ENCODE measurements at regions not wholly inside any gene's neighbourhood (a gene's known extent, or its start where the extent isn't known, plus 50 kb on each side); places are given as distances from the start of the nearest gene placed in this dataset.
"Not testable (repeated sequence)": the region's sequence is repeated elsewhere in the genome, so short reads cannot be mapped to it uniquely, and the experiment has no call there.

DNA sequence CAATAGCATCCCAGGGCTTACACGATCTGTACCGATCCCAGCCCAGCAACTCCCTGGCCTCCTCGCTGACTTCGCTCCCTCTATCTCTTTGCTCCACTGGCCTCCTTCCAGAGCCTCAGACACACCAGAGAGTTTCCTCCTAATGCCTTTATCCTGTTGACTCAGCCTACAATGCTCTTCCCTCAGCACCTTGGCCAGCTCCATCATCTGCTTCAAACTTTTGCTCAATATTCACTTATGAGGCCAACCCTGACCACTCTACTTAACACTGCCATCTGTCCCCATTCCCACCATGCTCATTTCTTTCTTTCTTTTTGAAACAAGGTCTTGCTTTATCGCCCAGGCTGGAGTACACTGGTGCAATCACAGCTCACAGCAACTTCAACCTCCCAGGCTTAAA is 180.9 kb downstream of the CEP170 start:
- DNase-seq = not testable (repeated sequence)

DNA sequence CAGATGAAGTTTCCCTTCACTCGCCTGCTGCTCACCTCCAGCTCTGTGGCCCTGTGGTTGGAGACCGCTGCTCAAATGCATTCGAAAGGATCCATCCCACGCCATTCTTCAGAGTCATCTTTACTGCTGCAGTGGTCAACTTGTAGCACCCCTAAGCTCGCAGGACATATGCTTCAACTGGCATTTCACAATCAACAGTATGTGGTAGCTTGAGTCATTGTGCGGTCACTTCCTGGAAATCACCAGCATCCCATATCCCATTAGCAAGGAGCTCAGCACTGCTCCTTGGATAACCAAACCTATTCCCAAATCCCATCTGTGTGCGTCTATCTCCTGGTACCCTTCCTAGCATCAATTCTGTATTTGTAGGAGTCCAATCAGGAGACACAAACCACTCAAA is 188.0 kb downstream of the CEP170 start:
- DNase-seq = not testable (repeated sequence)

DNA sequence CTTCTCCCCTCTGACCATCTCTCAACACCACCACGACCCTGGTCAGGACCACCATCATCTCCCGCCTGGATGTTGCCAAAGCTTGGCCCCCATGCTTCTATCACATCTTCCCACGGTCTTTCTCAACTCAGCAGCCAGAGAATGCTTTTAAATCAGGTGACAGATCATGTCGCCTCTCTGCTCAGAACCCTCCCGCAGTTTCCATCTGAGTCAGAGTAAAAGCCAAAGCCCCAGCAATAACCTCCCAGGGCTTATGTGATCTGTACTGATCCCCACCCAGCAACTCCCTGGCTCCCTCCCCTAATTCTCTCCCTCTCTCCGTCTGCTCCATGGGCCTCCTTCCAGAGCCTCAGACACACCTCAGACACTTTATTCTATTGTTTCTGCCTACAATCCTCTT is 193.1 kb downstream of the CEP170 start:
- not testable (repeated sequence) for DNase-seq

DNA sequence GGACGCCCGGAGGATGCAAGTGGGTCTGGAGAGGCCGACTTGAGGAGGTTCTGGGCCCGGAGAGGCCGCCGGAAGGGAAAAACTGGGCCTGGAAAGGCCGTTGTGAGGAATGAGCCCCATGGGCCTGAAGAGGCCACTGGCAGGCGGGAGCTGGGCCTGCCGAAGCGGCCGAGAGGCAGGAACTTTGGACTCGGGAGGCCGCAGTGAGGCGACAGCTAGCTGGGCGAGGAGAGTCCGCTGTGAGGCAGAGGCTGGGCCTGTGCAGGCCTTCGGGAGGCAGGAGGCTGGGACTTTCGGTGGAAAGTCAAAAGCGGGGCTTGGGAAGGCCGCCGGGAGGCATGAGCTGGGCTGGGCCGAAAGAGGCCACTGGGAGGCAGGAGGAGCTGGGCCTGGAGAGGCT is 199.6 kb downstream of the CEP170 start:
- DNase-seq = not testable (repeated sequence)

DNA sequence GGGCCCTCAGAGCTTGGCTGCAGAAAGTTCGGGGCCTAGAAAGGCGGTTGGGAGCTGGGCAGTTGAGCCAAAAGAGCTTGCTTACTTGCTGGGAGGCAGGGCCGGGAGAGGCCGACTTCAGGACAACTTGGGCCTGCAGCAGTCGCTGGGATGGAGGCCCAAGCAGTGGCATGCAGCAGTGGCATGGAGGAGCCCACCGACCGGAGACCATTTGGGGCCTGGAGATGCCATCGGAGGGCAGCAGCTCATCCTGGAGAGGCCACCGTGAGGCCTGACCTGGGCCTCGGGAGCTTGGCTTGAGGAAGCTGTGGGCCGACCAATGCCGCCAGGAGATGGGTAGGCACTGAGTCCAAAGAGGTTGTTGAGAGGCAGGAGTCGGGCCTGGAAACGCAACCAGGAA is 200.0 kb downstream of the CEP170 start:
- DNase-seq = not testable (repeated sequence)

DNA sequence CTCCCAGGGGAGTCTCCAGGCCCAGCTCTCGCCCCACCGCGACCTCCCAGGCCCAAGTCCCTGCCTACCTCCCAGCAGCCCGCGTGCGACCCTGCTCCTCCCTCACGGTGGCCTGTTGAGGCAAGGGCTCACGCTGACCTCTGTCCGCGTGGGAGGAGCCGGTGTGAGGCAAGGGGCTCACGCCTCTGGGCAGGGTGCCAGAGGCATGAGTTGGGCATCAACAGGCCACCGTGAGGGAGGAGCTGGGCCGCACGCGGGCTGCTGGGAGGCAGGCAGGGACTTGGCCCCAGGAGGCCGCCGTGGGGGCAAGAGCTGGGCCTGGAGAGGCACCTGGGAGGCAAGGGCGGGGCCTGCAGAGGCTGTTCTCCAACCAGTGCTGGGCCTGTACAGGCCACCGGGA is 200.4 kb downstream of the CEP170 start:
- DNase-seq = not testable (repeated sequence)

DNA sequence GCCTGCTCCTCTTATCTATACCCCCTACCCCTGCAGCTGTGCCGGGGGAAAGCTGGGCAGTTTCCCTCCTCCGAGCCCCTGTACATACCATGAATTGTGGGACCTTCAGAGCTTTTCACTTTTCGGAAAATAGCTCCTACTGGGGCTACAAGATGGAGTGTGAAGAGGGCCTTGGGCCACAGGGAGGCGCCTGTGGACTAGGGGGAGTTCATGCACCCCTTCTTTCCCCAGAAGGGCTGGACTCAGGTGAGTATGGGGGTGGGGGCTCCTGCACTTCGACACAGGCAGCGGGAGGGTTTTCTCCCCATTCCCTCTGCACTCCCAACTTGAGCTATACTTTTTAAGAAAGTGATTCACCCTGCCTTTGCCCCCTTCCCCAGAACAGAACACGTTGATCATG is 202.0 kb downstream of the CEP170 start:
- not testable (repeated sequence) for DNase-seq

DNA sequence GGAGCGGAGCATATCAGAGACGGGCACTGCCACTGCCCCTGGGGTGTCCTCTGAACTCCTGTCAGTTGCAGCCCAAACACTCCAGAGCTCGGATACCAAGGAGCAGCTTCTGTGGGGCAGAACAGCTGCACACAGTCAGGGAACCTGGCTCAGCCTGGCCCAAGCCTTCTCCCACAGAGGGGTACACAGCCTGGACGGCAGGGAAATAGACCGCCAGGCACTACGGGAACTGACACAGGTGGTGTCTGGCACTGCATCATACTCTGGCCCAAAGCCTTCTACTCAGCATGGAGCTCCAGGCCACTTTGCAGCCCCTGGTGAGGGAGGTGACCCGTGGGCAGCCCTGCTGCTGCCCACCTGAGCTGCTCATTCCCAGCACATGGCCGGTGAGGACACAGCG is 204.5 kb downstream of the CEP170 start:
- not testable (repeated sequence) for DNase-seq

DNA sequence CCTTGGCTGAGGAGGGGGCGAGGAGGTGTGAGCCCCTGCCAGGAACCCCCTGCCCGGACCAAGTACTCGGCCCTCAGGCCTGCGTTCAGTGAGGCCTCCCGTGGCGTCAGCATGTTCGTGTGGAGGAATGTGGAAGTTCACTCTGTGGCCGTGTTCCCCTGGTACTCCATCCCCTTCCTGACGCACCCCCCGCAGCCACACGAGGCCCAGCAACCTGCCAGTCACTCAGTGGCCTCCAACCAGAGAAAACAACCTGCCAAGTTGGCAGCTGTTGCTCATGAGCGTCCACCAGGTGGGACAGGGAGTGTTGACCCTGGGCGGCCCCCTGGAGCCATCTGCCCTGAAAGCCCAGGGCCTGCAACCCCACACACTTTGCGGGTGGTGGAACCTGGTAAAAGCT is 205.4 kb downstream of the CEP170 start:
- not testable (repeated sequence) for DNase-seq

DNA sequence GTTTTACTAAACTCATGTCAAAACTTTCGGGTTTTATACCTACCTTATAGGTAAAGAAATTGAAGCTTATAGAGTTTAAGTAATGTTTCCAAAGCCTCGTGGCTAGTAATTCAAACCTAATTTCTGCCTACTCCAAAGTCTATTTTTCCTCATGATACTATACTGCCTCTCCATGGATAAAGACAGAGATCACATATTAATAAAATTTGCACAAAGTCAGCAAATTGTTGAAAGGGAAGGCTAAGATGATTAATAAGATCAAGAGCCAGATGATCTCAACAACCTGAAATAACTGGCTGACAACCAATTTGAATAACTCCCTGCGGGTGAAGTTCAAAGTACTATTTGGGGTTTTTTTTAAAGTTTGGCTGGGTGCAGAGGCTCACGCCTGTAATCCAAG is 233.7 kb downstream of the CEP170 start:
- not testable (repeated sequence) for DNase-seq

DNA sequence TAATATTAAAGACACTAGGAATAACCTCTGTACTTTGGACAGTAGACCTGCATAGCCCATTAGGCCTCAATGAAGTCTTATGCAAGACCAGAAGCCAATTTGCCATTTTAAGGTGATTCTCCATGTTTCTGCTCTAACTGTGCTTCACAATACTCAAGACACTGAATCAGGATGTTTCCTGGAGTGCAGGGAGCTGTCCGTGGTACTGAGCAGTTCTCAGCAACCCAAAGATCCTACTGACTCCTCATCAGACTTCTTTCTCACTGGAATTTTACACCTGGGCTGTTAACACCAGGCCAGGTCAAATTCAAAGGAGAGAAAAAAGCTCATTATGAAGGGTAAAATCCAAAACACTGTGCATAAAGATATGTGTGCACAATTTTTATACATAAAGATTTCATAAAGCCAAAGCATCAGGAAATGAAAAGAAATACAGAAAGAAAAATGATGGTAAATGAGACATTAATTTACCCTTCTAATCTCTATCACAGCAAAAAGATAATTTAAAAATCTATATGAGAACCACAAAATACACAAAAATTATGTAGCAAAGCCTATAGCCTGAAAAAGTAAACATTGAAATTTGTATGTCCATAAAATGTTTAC is 235.9 kb downstream of the CEP170 start:
- DNase-seq = not testable (repeated sequence)

DNA sequence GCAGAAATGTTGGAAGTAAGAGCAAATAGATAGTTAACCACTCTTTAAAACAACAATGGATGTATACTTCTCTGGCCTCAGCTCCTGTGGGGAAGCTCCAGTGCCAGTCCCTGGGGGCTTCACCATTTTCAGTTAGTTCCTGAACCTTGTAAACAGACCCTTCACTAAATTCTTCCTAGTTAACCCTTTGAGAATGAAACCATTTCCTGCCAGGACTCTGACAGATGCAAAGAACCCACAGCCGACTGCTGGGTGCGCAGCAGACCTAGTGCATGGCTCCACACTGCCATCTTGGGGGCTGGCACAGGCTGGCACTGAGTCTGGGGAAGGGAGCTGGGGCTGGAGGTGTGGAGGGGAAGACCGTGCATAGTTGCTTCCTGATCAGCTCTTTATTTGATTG is 244.4 kb downstream of the CEP170 start:
- not testable (repeated sequence) for DNase-seq

DNA sequence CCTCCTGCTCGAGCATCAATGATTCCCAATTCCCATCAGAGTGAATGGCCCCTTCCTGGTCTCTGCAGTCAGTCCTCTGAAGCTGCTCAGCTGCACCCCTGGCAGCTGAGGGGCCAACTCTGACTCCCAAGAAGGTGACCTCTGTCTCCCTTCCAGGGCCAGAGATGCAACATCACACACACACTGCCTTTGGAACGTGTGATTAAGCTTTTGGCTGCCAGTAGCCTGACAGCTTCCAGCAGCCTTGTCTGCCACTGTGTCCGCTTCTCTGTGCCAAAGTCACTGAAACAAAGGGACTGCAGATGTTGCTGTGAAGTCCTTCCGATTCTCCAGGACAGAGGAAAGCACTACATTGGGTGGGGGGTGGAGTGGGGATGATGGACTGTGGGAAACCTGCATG is 254.1 kb downstream of the CEP170 start:
- DNase-seq = not testable (repeated sequence)

DNA sequence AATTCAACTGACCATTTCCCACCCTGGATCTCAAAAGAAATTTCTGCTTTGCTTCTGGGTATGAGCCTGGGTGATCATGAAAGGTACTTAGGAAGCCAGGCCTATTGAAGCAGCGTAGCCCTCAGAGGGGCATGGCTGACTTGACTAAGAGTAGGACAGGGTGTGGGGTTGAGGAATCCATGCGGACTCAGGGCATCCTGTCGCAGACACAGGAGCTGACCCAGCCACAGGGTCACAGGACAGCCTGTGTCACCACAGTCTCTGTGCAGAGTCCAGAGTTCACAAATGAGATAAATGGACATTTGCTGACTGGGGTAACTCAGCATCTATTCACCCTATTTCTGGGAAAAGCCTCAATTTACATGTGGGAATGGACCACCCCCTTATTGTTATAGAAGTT is 262.3 kb downstream of the CEP170 start:
- not testable (repeated sequence) for DNase-seq

DNA sequence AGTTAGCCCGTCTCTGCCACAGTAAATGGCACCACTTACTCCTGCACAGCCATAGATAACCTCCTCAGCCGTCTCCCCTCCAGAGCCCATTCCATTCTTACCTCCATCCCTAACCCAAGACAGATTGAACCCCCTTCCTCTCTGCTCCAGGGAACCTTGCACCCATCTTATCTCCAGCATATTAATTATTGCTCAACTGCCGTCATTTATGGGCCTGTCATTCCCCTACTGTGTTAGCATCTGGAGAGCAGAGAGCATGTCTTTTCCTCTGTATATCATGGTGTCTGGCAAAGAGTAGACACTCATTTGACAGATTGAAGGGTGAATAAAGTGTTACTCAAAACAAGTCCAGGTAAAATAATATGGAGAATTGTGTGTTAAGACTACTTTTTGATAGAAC is 270.0 kb downstream of the CEP170 start:
- DNase-seq = not testable (repeated sequence)

DNA sequence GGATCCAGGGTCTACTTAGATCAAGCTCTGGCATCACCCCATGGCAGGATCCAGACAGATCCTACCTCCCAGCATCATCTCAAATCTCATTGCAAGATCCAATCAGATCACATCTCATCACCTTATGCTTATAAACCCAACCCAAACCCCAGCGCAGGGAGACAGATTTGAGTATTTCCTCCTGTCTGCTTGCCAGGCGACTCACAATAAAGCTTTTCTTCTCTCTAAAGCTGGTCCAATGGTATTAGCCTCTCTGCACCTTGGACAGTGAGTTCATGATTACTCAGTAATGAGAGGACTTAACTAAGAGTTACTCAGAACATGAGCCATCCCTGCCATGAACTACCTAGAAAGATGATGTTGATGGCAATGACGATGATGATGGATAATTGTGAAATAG is 281.7 kb downstream of the CEP170 start:
- not testable (repeated sequence) for DNase-seq

DNA sequence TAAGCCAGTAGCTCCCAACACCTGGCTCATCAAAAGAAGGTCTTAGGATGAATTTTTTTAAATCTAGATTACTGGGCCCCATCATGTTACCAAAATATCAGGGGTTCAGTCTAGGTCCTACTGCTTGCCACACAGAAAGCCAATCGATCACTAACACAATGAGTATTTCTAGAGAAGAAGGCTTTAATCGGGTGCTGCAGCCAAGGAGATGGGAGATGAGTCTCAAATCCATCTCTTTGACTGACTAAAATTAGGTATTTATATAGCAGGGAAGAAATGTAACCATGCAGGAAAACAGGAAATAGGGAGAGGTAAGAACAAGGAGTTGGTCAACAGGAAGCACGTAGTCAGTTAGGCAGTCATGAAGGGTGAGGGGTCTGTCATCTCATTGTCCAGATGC is 288.2 kb downstream of the CEP170 start:
- DNase-seq = no peak

DNA sequence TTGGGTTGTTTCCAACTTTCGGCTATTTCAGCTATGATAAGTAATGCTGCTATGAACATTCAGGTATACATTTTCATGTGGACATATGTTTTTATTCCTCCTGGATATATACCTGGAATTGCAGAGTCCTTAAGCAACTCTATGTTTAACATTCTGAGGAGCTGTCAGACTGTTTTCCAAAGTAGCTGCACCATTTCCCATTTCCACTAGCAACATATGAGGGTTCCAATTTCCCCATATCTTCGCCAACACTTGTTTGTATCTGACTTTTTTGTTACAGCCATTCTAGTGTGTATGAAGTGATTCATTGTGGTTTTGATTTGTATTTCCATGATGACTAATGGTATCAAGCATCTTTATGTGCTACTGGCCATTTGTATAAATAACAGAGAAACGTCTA is 295.7 kb downstream of the CEP170 start:
- not testable (repeated sequence) for DNase-seq

DNA sequence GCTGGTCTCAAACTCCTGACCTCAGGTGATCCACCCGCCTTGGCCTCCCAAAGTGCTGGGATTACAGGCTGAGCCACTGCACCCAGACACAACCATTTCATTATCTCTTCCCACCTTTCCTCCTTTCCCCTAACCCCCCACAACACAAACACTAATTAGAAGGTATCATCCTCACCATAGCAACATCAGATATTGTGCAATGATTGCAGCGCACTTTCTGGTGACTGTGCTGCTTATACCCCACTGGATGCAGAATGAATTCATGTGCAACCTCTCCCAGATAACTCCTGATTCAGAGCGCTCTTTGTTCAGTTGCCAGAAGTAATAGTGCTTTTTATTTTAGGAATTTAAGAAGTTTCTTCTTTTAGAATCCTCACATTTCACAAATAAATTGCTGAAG is 300.1 kb downstream of the CEP170 start:
- DNase-seq = not testable (repeated sequence)

DNA sequence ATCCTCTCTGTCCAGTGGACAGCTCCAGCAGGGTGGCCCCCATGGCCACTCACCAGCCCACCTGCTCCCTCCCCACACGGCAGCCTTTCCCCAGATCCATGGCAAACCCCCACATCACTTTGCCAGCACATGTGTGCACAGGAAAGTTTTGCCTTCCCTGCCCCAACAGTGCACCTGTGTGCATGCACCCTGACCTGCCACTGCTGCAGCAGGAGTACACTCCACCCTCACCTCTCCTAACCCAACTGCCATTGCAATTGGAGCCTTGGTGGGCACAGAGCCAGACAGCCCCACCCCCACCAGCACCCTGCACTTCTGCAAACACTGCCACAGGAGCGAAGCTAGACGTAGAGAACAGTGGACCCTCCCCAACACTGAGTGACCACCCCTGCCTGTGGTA is 308.9 kb downstream of the CEP170 start:
- DNase-seq = no peak

DNA sequence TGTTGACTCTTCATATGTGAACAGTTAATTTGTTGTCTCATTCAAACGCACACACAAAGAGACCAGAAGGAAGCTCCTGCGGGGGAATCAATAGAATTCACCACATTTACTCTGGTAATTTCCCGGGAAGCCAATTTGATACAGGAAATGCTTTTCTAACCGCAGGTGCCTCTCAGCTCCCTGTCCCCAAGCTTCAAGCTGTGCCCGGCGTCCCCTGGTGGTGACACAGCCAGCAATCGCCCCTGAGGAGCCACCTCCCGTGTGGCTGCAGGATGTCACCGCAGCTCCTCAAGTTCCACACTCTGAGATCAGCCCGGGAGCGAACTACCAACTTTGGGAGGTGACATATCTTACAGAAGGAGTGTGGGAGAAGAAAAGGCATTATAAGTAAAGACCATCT is 318.4 kb downstream of the CEP170 start:
- DNase-seq = not testable (repeated sequence)

DNA sequence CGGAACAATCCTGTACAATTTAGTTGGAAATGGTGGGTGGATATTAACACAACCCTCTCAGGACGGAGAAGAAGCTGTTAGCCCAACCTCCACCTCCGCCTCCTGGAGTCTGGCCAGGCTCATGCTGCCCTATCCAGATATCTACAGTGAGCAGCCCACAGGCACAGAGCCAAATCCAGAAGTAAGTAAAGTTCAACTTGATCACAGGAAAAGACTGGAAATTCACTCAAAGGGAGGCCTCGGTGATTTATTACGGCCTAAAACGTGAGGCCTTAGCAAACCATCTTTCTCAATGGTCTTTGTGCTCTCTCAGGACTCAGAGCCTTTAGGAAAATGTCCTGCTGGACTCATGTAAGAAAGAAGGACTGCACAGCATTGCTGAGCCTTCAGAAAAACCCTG is 330.4 kb downstream of the CEP170 start:
- DNase-seq = not testable (repeated sequence)

DNA sequence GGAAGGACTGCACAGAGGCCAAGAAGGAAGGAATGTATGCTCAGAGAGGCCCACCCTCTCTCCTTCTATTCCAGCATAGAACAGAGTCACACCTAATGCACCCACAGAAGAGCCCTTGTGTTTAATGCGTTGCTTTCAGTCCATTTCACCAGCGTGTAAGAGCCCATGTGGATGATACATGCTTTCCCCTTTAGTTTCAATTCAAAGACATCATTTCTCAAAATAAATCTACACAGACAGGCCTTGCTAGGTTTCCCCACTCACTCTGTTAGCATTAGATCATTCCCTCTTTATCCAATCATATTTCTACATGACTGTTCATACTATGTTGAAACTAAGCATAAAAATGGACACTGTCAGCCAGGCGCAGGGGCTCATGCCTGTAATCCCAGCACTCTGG is 331.5 kb downstream of the CEP170 start:
- DNase-seq = not testable (repeated sequence)

DNA sequence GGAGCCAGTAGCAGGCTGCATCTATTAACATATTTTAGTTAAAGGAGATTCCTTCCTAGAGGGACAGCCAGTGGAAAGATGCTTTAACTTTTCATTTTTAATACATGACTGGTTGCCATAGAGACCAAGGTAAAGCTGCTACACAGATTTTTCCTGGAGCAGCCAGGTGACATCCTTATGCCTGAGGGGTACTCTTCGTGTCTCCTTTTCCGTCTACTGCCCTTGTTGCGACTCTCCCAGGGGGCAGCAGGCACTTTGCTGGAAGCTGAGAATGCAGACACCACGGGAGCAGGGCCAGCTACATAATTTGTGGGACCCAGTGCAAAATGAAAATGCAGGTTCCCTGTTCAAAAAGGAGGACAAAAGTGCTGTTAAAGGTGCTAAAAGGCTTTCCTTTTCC is 340.4 kb downstream of the CEP170 start:
- not testable (repeated sequence) for DNase-seq

DNA sequence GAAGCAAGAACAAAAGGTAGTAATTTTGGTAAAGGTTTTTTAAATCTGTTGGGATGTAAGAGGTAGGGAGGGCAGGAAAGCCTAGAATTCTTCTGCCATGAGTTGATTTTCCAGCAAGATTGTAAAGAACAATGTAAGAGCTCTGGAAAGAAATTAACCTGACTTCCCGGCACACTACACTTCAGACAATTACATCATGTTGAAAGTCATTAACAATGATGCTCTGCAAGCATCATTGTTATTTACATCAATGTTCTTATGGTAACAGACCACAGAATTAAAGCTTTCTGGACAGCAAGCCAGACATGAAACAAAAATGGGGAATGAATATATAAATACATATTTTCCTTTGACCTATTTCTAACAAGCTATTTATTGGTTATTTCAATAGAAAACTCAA is 342.2 kb downstream of the CEP170 start:
- DNase-seq = not testable (repeated sequence)

Measured in cerebellar nuclear complex (tissue), 1 donor.